22Rv1 (cell line): ENCODE measurements at regions not wholly inside any gene's neighbourhood (a gene's known extent, or its start where the extent isn't known, plus 50 kb on each side); places are given as distances from the start of the nearest gene placed in this dataset.

ENCODE experiments used
- H3K27ac ChIP-seq: fragments of 450-650 bp; 2 replicates; pipeline ENCODE4 v1.5.1; 2017
- ZFX ChIP-seq: fragments of 450-650 bp; IDR thresholded peaks from 2 replicates; pipeline ENCODE4 v1.6.1; 2017; ENCODE audit warnings: antibody characterized with exemption, borderline replicate concordance
- TF ChIP-seq, protein P1 (sequence below): fragments of 450-650 bp; IDR thresholded peaks from 2 replicates; pipeline ENCODE4 v1.5.1; 2017; ENCODE audit warnings: mild to moderate bottlenecking

DNA sequence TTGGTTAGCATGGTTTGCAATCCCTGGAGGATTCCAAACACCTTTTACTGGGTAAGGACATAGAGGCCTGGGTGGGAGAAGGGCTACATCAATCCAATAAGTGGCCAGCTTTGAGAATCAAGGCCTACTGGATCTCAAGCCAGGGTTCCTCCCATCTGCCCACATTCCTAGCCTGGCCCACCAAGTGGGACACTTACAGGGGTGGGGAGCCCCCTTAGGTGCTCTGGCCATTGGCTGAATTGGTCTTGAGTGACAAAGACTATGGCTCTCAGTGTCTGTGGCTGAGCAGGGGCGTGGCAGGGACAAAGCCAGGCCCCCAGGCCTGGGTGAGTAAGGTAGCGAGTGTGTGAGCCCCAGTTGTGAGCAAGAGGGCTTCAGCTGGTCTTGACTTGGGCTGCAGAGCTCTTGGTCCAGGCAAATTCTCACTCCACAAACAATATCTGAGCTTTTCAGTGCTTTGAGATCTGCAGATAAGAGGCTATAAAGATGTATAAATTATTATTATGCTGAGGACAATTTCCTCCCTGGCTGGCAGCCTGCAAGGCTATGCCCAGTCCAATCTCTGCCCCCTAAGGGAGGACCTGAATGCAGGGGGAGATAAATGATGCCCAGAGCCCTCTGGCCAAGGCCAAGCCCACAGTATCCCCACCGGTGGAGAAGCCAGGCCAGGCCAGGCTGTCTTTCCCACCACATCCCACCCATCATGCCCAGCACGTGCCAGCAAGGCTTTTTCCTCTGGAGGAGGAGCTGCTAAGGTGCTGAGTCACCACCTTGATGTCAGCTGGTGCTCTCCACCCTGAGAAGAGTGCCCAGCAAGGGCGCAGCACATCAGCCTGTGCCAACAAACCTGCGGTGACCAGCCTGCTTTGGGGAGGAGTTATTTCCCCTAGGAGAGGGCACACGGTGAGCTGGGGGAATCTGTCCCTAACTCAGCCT lies 80.7 kb upstream of the DUSP5 start:
- no peak for TF ChIP-seq ZFX
- TF ChIP-seq, protein P1, sequence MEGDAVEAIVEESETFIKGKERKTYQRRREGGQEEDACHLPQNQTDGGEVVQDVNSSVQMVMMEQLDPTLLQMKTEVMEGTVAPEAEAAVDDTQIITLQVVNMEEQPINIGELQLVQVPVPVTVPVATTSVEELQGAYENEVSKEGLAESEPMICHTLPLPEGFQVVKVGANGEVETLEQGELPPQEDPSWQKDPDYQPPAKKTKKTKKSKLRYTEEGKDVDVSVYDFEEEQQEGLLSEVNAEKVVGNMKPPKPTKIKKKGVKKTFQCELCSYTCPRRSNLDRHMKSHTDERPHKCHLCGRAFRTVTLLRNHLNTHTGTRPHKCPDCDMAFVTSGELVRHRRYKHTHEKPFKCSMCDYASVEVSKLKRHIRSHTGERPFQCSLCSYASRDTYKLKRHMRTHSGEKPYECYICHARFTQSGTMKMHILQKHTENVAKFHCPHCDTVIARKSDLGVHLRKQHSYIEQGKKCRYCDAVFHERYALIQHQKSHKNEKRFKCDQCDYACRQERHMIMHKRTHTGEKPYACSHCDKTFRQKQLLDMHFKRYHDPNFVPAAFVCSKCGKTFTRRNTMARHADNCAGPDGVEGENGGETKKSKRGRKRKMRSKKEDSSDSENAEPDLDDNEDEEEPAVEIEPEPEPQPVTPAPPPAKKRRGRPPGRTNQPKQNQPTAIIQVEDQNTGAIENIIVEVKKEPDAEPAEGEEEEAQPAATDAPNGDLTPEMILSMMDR = no peak
- H3K27ac ChIP-seq = no peak overlapping the region

DNA sequence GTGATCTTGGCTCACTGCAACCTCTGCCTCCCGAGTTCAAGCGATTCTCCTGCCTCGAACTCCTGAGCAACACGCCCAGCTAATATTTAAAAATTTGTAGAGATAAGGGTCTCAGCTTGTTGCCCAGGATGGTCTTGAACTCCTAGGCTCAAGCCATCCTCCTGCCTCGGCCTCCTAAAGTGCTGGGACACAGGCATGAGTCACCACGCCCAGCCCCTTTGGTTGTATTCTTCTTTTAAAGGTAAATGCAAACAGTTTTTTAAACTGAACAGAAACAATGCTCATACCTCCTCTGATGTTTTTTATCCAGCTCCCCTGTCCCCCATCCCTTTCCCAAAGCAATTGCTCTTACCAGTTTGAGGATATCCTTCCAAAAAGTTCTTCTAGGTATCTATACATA lies 79.5 kb upstream of the DUSP5 start:
- TF ChIP-seq, protein P1 = no peak
- no peak for TF ChIP-seq ZFX
- no peak overlapping the region for H3K27ac ChIP-seq

DNA sequence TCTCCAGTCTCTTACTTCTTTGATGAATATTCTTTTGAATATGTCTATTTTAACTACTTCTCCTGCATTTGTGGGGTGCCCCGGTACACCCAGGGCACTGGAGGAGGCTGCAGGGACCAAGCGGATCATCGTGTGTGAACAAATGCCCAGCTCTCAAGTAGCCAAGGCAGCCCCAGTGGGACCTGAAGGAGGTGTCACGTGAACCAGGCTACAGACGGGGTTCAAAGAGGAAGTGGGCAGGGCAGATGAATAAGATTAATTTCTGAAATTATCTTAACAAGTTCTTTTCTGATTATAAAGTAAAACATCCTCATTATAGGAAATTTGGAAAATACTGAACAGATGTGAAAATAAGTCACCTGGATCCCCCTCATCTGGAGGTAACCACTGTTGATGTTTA lies 78.4 kb upstream of the DUSP5 start:
- no peak overlapping the region for H3K27ac ChIP-seq
- TF ChIP-seq, protein P1 = no peak
- no peak for TF ChIP-seq ZFX

DNA sequence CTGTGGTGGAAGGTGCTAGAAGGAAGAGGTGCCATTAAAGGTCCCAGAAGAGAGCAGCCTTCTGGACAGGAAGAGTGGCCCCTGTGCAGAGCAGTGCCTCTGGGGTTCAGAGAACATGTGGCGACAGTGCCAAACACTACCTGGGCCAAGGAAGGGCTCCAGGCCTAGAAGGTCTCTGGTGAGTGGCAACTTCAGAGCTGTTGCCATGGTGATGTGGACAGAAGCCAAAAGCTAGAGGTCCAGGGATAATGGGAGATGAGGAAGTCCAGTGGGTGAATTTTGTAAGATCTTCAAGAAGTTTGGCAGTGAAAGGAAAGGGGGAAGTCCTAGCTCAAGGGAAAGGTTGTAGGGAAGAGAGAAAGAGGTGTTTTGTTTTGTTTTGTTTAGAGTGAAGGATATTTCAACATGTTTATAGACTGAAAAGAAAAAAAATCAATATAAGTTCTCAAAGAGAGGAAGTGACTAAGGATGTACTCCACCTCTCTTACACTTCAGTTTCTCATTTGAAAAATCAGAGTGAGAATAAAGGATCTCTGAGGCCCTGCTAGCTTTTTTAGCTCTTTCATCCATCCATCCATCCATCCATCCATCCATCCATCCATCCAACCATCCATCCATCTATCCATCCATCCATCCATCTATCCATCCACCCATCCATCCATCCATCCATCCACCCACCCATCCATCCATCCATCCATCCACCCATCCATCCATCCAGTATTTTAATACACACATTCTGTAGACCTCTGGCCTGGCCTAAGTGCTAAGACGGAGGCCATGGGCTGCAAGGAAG lies 77.1 kb upstream of the DUSP5 start:
- no peak overlapping the region for H3K27ac ChIP-seq

DNA sequence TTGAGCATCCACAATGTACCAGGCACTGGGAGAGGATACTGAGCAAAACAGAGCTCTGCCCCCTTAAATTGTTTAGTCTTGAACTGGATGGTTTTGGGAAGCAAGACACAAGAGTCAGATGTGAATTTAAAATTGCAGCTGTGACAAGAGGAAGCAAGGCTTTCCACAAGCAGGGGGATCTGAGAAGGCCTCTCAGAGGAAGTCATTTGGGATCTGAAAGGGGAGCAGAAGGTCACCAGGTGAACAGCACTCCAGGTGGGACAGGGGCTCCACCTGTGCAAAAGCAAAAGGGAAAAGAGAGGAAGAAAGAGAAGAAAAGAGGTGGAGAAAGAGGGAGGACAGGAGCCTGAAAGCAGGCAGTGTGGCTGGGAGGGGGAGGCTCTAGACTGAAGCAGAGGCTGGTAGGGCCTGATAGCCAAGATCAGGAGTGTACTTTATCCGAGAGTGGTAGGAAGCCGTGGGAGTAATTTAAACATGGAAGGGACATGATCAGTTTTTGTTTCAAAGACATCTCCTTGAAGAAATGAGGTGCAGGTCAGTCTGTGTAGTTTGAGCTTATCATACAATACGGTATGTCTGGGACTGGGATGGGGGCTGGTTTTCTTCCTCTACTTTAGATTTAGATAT lies 76.1 kb upstream of the DUSP5 start:
- TF ChIP-seq, protein P1 = no peak
- no peak for TF ChIP-seq ZFX
- H3K27ac ChIP-seq = no peak overlapping the region

More for the DNA sequence above, 77.1 kb upstream of the DUSP5 start:
- TF ChIP-seq, protein P1 = no peak
- no peak for TF ChIP-seq ZFX

DNA sequence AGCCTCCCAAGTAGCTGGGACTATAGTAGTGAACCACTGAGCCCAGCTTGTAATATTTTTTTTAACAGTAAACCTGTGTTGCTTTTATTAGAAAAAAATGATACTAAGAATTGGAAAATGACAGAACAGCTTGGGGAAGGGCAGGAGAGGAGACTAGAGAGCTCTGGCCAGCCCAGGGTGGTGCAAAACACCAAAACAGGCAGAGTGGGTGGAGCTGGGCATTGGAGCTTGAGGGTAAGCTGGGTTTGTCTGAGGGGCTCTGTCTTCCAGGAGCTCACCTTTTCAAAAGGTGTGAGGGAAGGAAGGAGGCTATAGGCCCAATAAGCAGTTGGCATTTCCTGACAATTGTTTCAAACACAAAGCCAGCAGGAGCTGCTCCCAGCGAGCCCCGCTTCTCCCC lies 75.2 kb upstream of the DUSP5 start:
- H3K27ac ChIP-seq = no peak overlapping the region

More for the DNA sequence above, 75.2 kb upstream of the DUSP5 start:
- no peak for TF ChIP-seq ZFX
- TF ChIP-seq, protein P1 = no peak
